ENCODE measurements at regions not wholly inside any gene's neighbourhood (a gene's known extent, or its start where the extent isn't known, plus 50 kb on each side); places are given as distances from the start of the nearest gene placed in this dataset.

DNA sequence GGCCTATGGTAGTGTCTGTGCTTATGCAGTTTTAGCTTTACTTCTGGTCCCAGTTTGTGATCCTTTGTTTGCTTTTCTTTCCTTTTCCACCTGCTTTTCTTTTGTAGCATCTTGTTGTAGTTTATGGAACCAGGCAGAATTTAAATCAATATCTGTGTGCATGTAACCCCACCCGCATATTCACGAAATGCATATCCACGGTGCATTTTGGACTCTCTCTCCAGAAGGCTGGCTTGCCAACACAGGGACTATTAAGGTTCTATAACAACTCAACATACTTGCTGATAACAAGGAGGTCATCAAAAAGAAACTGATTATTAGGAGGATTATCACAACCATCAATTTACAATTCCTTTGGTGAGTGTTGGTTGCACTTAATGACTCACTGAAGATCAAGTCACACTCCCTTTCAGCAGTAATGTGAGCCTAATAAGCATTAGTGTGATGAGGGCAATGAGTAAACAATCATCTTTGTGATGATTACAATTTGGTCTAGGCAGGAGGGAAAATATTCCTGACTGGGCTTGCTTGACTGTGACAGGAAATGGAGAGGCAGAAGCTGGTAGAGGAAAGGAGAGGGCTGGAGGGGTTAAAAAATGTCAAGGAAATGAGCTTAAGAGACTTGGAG, 378.6 kb downstream of the REEP3 start:
- WGBS, 10 experiments: 3 to 100% (median 74%) methylated on average over 1 to 3 of the region's 3 CpGs; no CpG with 5 or more reads in 2 of the 10 experiments
- ATAC-seq (replicated peaks in 6 of 8): peak in 4 of 8 experiments; percentile 34 to 88 (median 86)
- in situ Hi-C loops (cut with MboI; ENCODE audit: low pct_unique_long_range_greater_than_20kb in 2 of 9, low sequenced_read_pairs in 9 of 9, unreplicated experiment in 9 of 9): no loop called here
- Histone ChIP-seq H3K4me1 (replicated peaks in 1 of 2) (no peaks in the 10 kb centered on the region), H3K27ac (no peak overlapping the region), H3K4me3 (no peak overlapping the region)

DNA sequence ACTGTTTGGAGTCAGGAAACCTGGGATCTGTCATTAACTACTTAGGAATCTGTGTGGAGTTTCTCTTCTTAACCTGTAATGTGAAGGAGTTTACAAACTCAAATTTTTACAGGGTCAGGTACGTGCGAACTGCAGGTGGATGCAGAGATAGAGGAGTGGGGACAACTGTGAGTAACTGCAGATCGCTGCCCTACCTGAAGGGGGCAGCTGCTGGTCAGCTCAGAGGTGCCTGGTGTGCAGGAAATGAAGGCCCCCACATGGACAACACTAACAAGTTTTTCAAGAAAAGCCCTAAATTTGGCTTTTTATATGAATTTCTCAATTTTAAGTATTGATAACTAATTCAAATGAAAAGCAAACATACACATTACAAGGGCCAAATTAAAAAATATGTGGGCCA, 380.0 kb downstream of the REEP3 start:
- 53 to 92% (median 72%) methylated on average over 2 to 3 of the region's 3 CpGs; no CpG with 5 or more reads in 6 of the 10 experiments for WGBS, 10 experiments
- no peak overlapping the region for H3K4me3 ChIP-seq
- H3K27ac ChIP-seq: no peak overlapping the region
- H3K4me1 ChIP-seq (replicated peaks in 1 of 2): no peaks in the 10 kb centered on the region
- in situ Hi-C loops (cut with MboI; ENCODE audit: low pct_unique_long_range_greater_than_20kb in 2 of 9, low sequenced_read_pairs in 9 of 9, unreplicated experiment in 9 of 9): no loop called here
- ATAC-seq (replicated peaks in 6 of 8): no peak

GRCh38 chr10:63901881-63902280, 380.7 kb downstream of the REEP3 start:
- H3K4me3 ChIP-seq: no peak overlapping the region
- in situ Hi-C loops (cut with MboI; ENCODE audit: low pct_unique_long_range_greater_than_20kb in 2 of 9, low sequenced_read_pairs in 9 of 9, unreplicated experiment in 9 of 9): no loop called here
- no peak overlapping the region for H3K27ac ChIP-seq
- ATAC-seq (replicated peaks in 6 of 8): peak in 2 of 8 experiments; percentile 19 to 32
- 3 to 84% (median 62%) methylated on average over 4 to 6 of the region's 6 CpGs; no CpG with 5 or more reads in 1 of the 10 experiments for WGBS, 10 experiments
- no peaks in the 10 kb centered on the region for H3K4me1 ChIP-seq (replicated peaks in 1 of 2)

DNA sequence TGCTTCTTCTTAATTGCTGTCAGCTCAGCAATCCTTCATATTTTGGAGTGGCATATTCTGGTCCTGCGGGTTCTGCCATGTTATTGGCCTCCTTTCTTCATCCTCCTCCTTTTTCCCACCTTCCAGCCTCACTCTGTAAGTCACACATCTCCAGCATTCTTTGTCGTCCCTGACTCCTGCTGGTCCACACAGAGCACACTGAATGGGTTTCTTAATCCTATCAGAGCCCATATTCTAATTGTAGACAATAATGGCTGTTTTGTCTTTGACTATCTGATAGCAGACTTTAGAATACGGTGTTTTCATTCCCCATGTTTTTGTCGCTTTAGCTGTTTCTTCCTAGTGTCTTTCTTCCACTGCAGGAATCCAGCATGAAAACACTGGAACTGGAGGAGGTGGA, 389.6 kb downstream of the REEP3 start:
- 0 to 100% (median 61%) methylated on average over 1 to 3 of the region's 4 CpGs for WGBS, 10 experiments
- in situ Hi-C loops (cut with MboI; ENCODE audit: low pct_unique_long_range_greater_than_20kb in 2 of 9, low sequenced_read_pairs in 9 of 9, unreplicated experiment in 9 of 9): no loop called here
- Histone ChIP-seq H3K4me1 (replicated peaks in 1 of 2) (no peaks in the 10 kb centered on the region), H3K4me3 (no peak overlapping the region), H3K27ac (no peak overlapping the region)
- no peak for ATAC-seq (replicated peaks in 6 of 8)

DNA sequence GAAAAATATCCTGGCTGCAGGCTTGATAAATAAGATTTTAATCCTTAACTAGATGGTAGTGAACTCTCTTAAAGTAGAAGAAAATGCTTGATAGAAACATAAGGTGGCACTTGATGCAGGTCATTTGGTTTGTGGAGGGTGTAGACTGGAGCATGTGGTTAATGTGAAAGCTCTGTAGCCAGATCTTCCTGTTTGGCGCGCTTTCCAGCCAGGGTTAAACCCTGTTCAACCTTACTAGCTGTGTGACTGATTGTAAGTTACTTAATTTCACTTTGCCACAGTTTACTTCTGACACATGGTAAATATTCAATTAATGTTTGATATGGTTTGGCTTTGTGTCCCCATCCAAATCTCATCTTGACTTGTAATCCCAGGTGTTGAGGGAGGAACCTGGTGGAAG, 394.0 kb downstream of the REEP3 start:
- H3K4me3 ChIP-seq: no peak overlapping the region
- WGBS, 10 experiments: 63 to 100% (median 100%) methylated on average over 2 of the region's 2 CpGs; no CpG with 5 or more reads in 5 of the 10 experiments
- in situ Hi-C loops (cut with MboI; ENCODE audit: low pct_unique_long_range_greater_than_20kb in 2 of 9, low sequenced_read_pairs in 9 of 9, unreplicated experiment in 9 of 9): no loop called here
- ATAC-seq (replicated peaks in 6 of 8): no peak
- no peaks in the 10 kb centered on the region for H3K4me1 ChIP-seq (replicated peaks in 1 of 2)
- no peak overlapping the region for H3K27ac ChIP-seq

- in situ Hi-C loops (cut with MboI; ENCODE audit: low pct_unique_long_range_greater_than_20kb in 2 of 9, low sequenced_read_pairs in 9 of 9, unreplicated experiment in 9 of 9): no loop called here
- WGBS, 10 experiments: 0 to 89% (median 36%) methylated on average over 1 of the region's 1 CpG; no CpG with 5 or more reads in 1 of the 10 experiments
- Histone ChIP-seq H3K4me3 (no peak overlapping the region), H3K4me1 (replicated peaks in 1 of 2) (peaks cover 0 to 12% of the 10 kb centered on the region in 2 donors), H3K27ac (no peak overlapping the region)
- no peak for ATAC-seq (replicated peaks in 6 of 8)
Measured at GRCh38 chr10:63917363-63917762, 396.2 kb downstream of the REEP3 start.

DNA sequence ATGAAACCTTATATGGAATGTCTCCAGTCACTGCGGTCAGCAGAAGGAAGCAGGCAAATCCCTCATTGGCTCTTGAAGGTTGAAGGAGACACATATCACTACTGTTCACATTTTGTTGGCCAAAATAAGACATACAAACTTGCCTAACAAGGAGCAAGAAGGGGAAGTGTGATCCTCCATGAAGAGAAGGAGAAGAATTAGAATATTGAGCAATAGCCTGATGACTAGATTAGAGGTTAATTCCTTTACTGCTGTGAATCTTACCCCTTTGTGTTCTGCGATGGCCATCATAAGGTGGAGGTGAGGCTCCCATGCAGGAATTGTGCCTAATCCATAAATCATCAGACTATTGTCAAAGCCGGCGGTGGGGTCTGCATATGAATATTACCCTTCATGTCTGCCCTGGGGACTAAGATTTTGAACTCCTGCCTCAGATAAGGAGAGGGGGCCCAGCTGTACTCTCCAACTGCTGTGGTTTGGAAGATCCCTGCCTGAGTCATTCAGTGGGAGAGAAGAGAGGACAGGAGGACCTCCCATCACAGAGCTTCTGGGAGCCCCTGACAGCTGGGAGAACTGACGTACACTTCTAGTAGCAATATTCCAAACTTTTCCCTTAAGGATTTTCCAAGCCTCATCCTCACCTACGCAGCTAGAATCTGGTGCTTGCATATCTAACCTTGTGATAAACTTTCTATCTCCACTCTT, 398.5 kb downstream of the REEP3 start:
- Histone ChIP-seq H3K4me3 (no peak overlapping the region), H3K27ac (no peak overlapping the region), H3K4me1 (replicated peaks in 1 of 2) (peaks cover 11 to 24% of the 10 kb centered on the region in 2 donors)
- whole genome bisulfite sequencing, 10 experiments: 0 to 100% (median 81%) methylated on average over 1 to 5 of the region's 6 CpGs; no CpG with 5 or more reads in 1 of the 10 experiments
- in situ Hi-C loops (cut with MboI; ENCODE audit: low pct_unique_long_range_greater_than_20kb in 2 of 9, low sequenced_read_pairs in 9 of 9, unreplicated experiment in 9 of 9): no loop called here
- no peak for ATAC-seq (replicated peaks in 6 of 8)

DNA sequence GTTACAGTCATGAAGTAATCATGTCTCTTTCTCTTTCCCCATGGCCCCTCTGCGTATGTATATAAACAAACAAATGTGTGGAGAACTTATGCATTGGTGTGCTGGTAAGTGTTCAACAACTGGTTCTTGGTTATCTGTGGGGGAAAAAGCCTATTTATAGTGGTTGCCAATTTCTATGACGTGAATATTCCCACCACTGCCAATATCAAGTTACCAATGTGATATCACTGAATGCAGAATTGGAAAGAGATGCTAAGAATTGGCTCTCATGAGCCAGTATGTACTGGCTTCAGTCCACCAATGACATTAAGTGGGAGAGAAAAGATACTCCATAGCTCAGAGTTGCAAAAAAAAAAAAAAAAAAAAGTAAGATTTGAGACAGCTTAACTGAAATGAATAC, 399.7 kb downstream of the REEP3 start:
- WGBS, 10 experiments: 14 to 100% (median 100%) methylated on average over 1 to 2 of the region's 2 CpGs; no CpG with 5 or more reads in 3 of the 10 experiments
- ATAC-seq (replicated peaks in 6 of 8): no peak
- Histone ChIP-seq H3K27ac (no peak overlapping the region), H3K4me3 (no peak overlapping the region), H3K4me1 (replicated peaks in 1 of 2) (peaks cover 11 to 24% of the 10 kb centered on the region in 2 donors)
- in situ Hi-C loops (cut with MboI; ENCODE audit: low pct_unique_long_range_greater_than_20kb in 2 of 9, low sequenced_read_pairs in 9 of 9, unreplicated experiment in 9 of 9): no loop called here

GRCh38 chr10:63921908-63922467, 400.8 kb downstream of the REEP3 start:
- in situ Hi-C loops (cut with MboI; ENCODE audit: low pct_unique_long_range_greater_than_20kb in 2 of 9, low sequenced_read_pairs in 9 of 9, unreplicated experiment in 9 of 9): no loop called here
- peaks cover 11 to 24% of the 10 kb centered on the region in 2 donors for H3K4me1 ChIP-seq (replicated peaks in 1 of 2)
- H3K4me3 ChIP-seq: no peak overlapping the region
- peak overlapping the region in 1 of 2 donors; percentile 70 for H3K27ac ChIP-seq
- ATAC-seq (replicated peaks in 6 of 8): peak in 3 of 8 experiments; percentile 12 to 46 (median 19)
- WGBS, 10 experiments: 13 to 80% (median 71%) methylated on average over 1 to 4 of the region's 4 CpGs

GRCh38 chr10:63922468-63923284, 401.5 kb downstream of the REEP3 start:
- in situ Hi-C loops (cut with MboI; ENCODE audit: low pct_unique_long_range_greater_than_20kb in 2 of 9, low sequenced_read_pairs in 9 of 9, unreplicated experiment in 9 of 9): no loop called here
- WGBS, 10 experiments: 0 to 82% (median 28%) methylated on average over 1 to 5 of the region's 6 CpGs; no CpG with 5 or more reads in 1 of the 10 experiments
- peak overlapping the region; percentile 66 to 70 for H3K27ac ChIP-seq
- H3K4me3 ChIP-seq: no peak overlapping the region
- H3K4me1 ChIP-seq (replicated peaks in 1 of 2): peaks cover 11 to 24% of the 10 kb centered on the region in 2 donors
- peak in 7 of 8 experiments; percentile 22 to 90 (median 67) for ATAC-seq (replicated peaks in 6 of 8)

- ATAC-seq (replicated peaks in 6 of 8): peak in 2 of 8 experiments; percentile 33 to 49
- WGBS, 10 experiments: 39 to 100% (median 75%) methylated on average over 1 to 4 of the region's 4 CpGs; no CpG with 5 or more reads in 1 of the 10 experiments
Measured at GRCh38 chr10:63929831-63930467, 408.7 kb downstream of the REEP3 start.

DNA sequence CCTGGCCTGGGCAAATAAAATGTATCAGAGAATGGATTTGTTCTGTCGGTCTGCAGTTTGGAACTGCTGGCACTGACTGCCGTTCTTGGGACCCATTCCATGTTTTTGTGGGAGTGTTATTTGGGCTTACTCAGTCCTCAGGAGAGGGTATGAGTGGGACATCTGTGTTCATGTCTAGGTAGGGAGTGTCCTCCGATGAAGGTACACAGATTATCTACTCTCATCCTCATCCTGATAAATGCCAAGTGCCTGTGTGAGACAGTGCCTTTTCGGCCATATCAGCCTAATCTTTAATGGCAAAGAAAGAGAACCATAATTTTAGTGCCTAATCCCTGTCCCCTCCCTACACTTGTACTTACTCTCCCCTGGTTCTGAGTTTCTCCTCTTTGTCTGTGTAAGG, 409.4 kb downstream of the REEP3 start:
- Histone ChIP-seq H3K27ac (no peak overlapping the region), H3K4me3 (no peak overlapping the region), H3K4me1 (replicated peaks in 1 of 2) (peaks cover 0 to 13% of the 10 kb centered on the region in 2 donors)
- no peak for ATAC-seq (replicated peaks in 6 of 8)
- in situ Hi-C loops (cut with MboI; ENCODE audit: low pct_unique_long_range_greater_than_20kb in 2 of 9, low sequenced_read_pairs in 9 of 9, unreplicated experiment in 9 of 9): no loop called here
- WGBS, 10 experiments: 27 to 100% (median 92%) methylated on average over 2 to 4 of the region's 4 CpGs; no CpG with 5 or more reads in 3 of the 10 experiments

More at GRCh38 chr10:63929831-63930467, 408.7 kb downstream of the REEP3 start:
- Histone ChIP-seq H3K4me3 (no peak overlapping the region), H3K4me1 (replicated peaks in 1 of 2) (peaks cover 0 to 13% of the 10 kb centered on the region in 2 donors), H3K27ac (no peak overlapping the region)
- in situ Hi-C loops (cut with MboI; ENCODE audit: low pct_unique_long_range_greater_than_20kb in 2 of 9, low sequenced_read_pairs in 9 of 9, unreplicated experiment in 9 of 9): no loop called here

Measured in motor neuron (in vitro differentiated cells).